Neural progenitor cell (in vitro differentiated cells): ENCODE measurements at regions not wholly inside any gene's neighbourhood (a gene's known extent, or its start where the extent isn't known, plus 50 kb on each side); places are given as distances from the start of the nearest gene placed in this dataset.

ENCODE experiments used
- DNase-seq: peaks from one replicate; pipeline ENCODE4 v3.0.0-alpha.2; 2016; ENCODE audit warnings: low spot score
- H2AFZ ChIP-seq: fragments of 200-600 bp; sonication (generic); replicated peaks from 2 replicates; pipeline ENCODE4 v1.6.1; 2016; ENCODE audit warnings: antibody characterized with exemption
- H3F3A ChIP-seq: fragments of 200-600 bp; sonication (generic); 2 replicates; pipeline ENCODE4 v1.6.1; 2016; ENCODE audit warnings: antibody characterized with exemption, low read depth
- H3K27ac ChIP-seq: fragments of 200-600 bp; sonication (generic); 2 replicates; pipeline ENCODE4 v1.5.1; 2016; ENCODE audit warnings: mild to moderate bottlenecking
- H3K27me3 ChIP-seq: fragments of 200-600 bp; sonication (generic); 2 replicates; pipeline ENCODE4 v1.6.1; 2016; ENCODE audit warnings: mild to moderate bottlenecking, moderate library complexity
- H3K36me3 ChIP-seq: fragments of 200-600 bp; sonication (generic); 2 replicates; pipeline ENCODE4 v1.5.1; 2016
- H3K4me1 ChIP-seq: fragments of 200-600 bp; sonication (generic); 2 replicates; pipeline ENCODE4 v1.6.1; 2016; ENCODE audit warnings: mixed run types
- H3K4me2 ChIP-seq: fragments of 200-600 bp; sonication (generic); 2 replicates; pipeline ENCODE4 v1.6.1; 2016
- H3K4me3 ChIP-seq: fragments of 200-600 bp; sonication (generic); 2 replicates; pipeline ENCODE4 v1.5.1; 2016
- H3K79me2 ChIP-seq: fragments of 200-600 bp; sonication (generic); 2 replicates; pipeline ENCODE4 v1.6.1; 2016; ENCODE audit warnings: low read depth
- H3K9ac ChIP-seq: fragments of 200-600 bp; sonication (generic); 2 replicates; pipeline ENCODE4 v1.6.1; 2016
- H3K9me3 ChIP-seq: fragments of 200-600 bp; sonication (generic); 2 replicates; pipeline ENCODE4 v1.5.1; 2016; ENCODE audit warnings: low read depth
- H4K20me1 ChIP-seq: fragments of 200-600 bp; sonication (generic); 2 replicates; pipeline ENCODE4 v1.6.1; 2016; ENCODE audit warnings: low read depth
- H3K27ac Mint-ChIP-seq: 3 replicates; pipeline ENCODE4 v1.8.0; 2021; ENCODE audit warnings: mixed read lengths
- H3K27me3 Mint-ChIP-seq: 2 replicates; pipeline ENCODE4 v1.8.0; 2022; ENCODE audit warnings: low read depth, mild to moderate bottlenecking, inconsistent platforms, moderate library complexity, mixed read lengths; ENCODE audit not compliant: insufficient read depth
- H3K36me3 Mint-ChIP-seq: 3 replicates; pipeline ENCODE4 v1.8.0; 2021; ENCODE audit warnings: mixed read lengths
- H3K4me1 Mint-ChIP-seq: 3 replicates; pipeline ENCODE4 v1.8.0; 2021; ENCODE audit warnings: mixed read lengths
- H3K4me3 Mint-ChIP-seq: 3 replicates; pipeline ENCODE4 v1.8.0; 2021; ENCODE audit warnings: mild to moderate bottlenecking, moderate library complexity, mixed read lengths
- H3K9me3 Mint-ChIP-seq: 3 replicates; pipeline ENCODE4 v1.8.0; 2020; ENCODE audit warnings: mixed read lengths
- EZH2 ChIP-seq: fragments of 200-600 bp; sonication (generic); IDR thresholded peaks from 2 replicates; pipeline ENCODE4 v1.6.1; 2017; ENCODE audit warnings: antibody characterized with exemption, mild to moderate bottlenecking, moderate library complexity
- EZH2phosphoT487 ChIP-seq: fragments of 200-600 bp; sonication (generic); IDR thresholded peaks from 2 replicates; pipeline ENCODE4 v1.6.1; 2017; ENCODE audit warnings: antibody characterized with exemption
- TF ChIP-seq, protein P1 (sequence below): fragments of 200-600 bp; sonication (generic); IDR thresholded peaks from 2 replicates; pipeline ENCODE4 v1.5.1; 2017; ENCODE audit warnings: antibody characterized with exemption, mild to moderate bottlenecking

DNA sequence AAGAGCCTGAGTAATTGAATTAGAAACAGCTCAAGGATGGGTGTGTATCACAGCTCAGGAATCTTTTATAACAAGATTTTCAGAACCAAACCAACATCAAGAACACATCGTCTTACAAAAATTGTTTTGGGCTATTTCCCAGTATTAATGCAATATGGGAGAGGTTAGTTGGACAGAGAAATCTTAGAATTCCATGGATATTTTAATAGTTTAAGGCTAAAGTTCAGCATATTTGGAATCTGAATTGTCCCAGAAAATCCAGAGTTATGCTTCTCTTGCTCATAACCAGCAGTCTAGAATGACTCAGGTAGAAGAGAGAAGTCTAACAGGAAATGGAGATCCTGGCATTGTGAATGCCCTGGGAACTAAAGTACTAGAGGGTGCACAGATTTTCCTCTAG is 74.6 kb downstream of the ADM start:
- Histone ChIP-seq H3F3A (no peaks in the 10 kb centered on the region), H3K36me3 (no peaks in the 10 kb centered on the region), H4K20me1 (no peaks in the 10 kb centered on the region), H3K4me2 (no peak overlapping the region), H3K79me2 (no peaks in the 10 kb centered on the region), H3K27me3 (no peaks in the 10 kb centered on the region), H3K9me3 (no peaks in the 10 kb centered on the region), H3K4me1 (no peaks in the 10 kb centered on the region), H3K9ac (no peak overlapping the region), H3K27ac (no peak overlapping the region), H3K4me3 (no peak overlapping the region), H2AFZ (no peak overlapping the region)
- no peaks in the 10 kb centered on the region for H3K9me3 Mint-ChIP-seq
- TF ChIP-seq EZH2phosphoT487 (no peak), EZH2 (no peak)
- TF ChIP-seq, protein P1, sequence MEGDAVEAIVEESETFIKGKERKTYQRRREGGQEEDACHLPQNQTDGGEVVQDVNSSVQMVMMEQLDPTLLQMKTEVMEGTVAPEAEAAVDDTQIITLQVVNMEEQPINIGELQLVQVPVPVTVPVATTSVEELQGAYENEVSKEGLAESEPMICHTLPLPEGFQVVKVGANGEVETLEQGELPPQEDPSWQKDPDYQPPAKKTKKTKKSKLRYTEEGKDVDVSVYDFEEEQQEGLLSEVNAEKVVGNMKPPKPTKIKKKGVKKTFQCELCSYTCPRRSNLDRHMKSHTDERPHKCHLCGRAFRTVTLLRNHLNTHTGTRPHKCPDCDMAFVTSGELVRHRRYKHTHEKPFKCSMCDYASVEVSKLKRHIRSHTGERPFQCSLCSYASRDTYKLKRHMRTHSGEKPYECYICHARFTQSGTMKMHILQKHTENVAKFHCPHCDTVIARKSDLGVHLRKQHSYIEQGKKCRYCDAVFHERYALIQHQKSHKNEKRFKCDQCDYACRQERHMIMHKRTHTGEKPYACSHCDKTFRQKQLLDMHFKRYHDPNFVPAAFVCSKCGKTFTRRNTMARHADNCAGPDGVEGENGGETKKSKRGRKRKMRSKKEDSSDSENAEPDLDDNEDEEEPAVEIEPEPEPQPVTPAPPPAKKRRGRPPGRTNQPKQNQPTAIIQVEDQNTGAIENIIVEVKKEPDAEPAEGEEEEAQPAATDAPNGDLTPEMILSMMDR: no peak
- peaks cover 6% of the 10 kb centered on the region for H3K4me1 Mint-ChIP-seq
- no peak for DNase-seq
- no peak overlapping the region for H3K4me3 Mint-ChIP-seq
- no peaks in the 10 kb centered on the region for H3K27me3 Mint-ChIP-seq
- H3K36me3 Mint-ChIP-seq: no peaks in the 10 kb centered on the region
- no peak overlapping the region for H3K27ac Mint-ChIP-seq

- Mint-ChIP-seq H3K36me3 (no peaks in the 10 kb centered on the region), H3K4me3 (no peak overlapping the region), H3K27ac (no peak overlapping the region), H3K4me1 (peaks cover 4% of the 10 kb centered on the region), H3K27me3 (no peaks in the 10 kb centered on the region), H3K9me3 (no peaks in the 10 kb centered on the region)
- Histone ChIP-seq H3K4me2 (no peak overlapping the region), H3K9me3 (no peaks in the 10 kb centered on the region), H3K4me1 (no peaks in the 10 kb centered on the region), H3K4me3 (no peak overlapping the region), H2AFZ (no peak overlapping the region), H3K79me2 (no peaks in the 10 kb centered on the region), H3K27ac (no peak overlapping the region), H4K20me1 (no peaks in the 10 kb centered on the region), H3K36me3 (no peaks in the 10 kb centered on the region), H3K27me3 (no peaks in the 10 kb centered on the region), H3F3A (no peaks in the 10 kb centered on the region), H3K9ac (no peak overlapping the region)
- DNase-seq: no peak
- no peak for TF ChIP-seq EZH2phosphoT487
- TF ChIP-seq, protein P1: no peak
- TF ChIP-seq EZH2: no peak
Observed at GRCh38 chr11:10379871-10380568, 75.0 kb upstream of the AMPD3 start.

GRCh38 chr11:10380921-10381320 is 74.1 kb upstream of the AMPD3 start:
- no peak for TF ChIP-seq EZH2phosphoT487
- TF ChIP-seq, protein P1: no peak
- TF ChIP-seq EZH2: no peak
- Histone ChIP-seq H3K79me2 (no peaks in the 10 kb centered on the region), H3K36me3 (no peaks in the 10 kb centered on the region), H3K4me3 (no peak overlapping the region), H3K4me1 (no peaks in the 10 kb centered on the region), H3K27me3 (no peaks in the 10 kb centered on the region), H4K20me1 (no peaks in the 10 kb centered on the region), H3K27ac (no peak overlapping the region), H3K4me2 (no peak overlapping the region), H3K9me3 (no peaks in the 10 kb centered on the region), H3F3A (no peaks in the 10 kb centered on the region), H2AFZ (no peak overlapping the region), H3K9ac (no peak overlapping the region)
- Mint-ChIP-seq H3K36me3 (no peaks in the 10 kb centered on the region), H3K4me3 (no peak overlapping the region), H3K4me1 (peaks cover under 1% of the 10 kb centered on the region), H3K27me3 (peaks cover 2% of the 10 kb centered on the region), H3K27ac (no peak overlapping the region), H3K9me3 (no peaks in the 10 kb centered on the region)
- DNase-seq: no peak
